Muscle of back (tissue), 3 donors: ENCODE measurements at regions not wholly inside any gene's neighbourhood (a gene's known extent, or its start where the extent isn't known, plus 50 kb on each side); places are given as distances from the start of the nearest gene placed in this dataset.

Source experiments
- DNase-seq, 3 donors: peaks; one replicate each; pipeline versions ENCODE4 v3.0.0 to v3.0.0-alpha.2; 2013

DNA sequence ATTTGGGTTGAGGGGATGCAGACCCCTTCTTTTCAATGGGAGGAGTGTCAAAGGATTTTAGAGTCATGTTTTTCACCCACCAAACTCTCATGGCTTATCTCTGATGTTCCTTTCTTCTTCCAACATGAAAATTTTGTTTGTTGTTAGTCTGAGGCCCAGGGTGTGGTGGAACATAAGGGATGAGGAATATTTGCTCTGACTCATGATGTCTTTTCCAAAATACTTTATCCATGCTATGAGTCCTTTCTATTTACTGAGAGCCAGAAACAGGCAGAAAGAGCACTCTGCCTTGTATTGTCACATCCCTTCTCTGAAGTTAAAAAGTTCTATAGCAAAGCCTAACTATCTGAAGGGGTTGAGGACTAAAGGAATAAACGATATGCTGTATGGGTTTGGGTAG, 61.6 kb upstream of the GYPA start:
- DNase-seq, result no peak

DNA sequence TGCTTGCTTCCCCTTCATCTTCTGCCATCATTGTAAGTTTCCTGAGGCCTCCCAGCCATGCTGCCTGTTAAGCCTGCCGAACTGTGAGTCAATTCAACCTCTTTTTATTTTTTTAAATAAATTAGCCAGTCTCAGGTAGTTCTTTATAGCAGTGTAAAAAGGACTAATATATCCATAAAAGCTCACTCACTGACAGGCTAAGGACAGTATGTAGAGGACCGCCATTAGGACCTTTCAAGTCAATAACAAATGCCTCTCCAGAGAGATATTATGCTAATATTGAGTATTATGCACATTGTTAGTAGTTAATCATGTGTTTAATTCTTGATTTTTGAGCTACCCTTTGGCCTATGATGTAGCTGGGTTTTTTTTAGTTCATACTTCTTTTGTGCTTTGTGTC, 62.6 kb upstream of the GYPA start:
- no peak for DNase-seq

DNA sequence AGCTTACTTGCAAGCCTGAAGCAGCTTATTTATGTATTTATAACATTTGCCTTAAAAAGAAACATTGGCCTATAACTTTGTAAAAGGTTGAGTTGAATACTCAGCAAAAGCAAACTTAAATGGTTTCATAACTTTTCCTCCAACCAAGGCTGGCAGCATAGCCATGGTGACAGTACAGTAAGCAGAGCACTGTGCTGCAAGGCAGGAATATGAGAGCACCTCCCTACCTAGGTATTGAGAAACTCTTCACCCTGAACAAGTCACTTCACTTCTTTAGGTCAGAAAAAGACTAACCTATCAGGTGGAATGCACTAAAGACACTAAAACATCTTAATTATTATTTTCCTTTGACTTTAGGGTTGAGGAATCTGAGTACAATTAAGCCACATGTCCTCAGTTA, 63.9 kb upstream of the GYPA start:
- DNase-seq, result no peak

DNA sequence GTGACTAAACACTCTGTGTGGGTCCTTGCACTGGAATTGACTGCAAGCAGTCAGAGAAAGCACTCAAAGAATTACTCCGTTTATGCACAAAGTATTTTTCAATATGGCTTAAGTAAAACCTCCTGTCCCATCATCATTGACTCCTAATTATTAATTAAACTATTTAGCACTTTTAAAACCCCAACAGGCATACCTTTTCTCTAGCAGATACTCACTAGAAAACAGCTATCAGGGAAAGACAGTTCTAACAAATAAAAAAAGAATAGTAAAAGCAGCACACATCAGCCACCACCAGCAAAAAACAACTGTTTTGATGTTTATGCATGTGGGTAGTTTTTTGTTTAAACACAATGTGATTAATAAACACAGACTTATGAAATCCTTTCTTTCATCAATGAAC, 66.2 kb upstream of the GYPA start:
- DNase-seq, result no peak

DNA sequence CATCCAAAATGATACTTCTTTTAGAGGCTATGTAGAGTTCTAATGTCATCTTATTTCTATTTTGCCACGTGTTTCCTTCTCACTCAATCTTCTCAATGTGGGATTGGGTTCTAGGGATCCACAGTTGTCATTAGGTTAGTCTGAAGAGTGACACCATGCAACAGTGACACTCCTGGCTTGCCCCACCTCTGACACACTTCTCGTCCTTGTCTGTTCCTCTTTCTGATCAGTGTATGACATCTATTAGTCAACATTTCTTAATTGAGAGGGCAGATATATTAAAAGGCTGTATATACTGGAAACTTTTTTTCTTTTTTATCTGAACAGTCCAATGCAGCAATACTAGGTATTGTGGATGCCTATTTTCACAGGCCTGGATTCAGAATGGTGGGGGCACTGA, 67.6 kb upstream of the GYPA start:
- no peak for DNase-seq

- no peak for DNase-seq
These were observed 69.0 kb upstream of the GYPA start for GRCh38 chr4:144209491-144209890.

- DNase-seq, result peak; percentile 28 to 75 (median 36)
These were observed 72.9 kb upstream of the GYPA start for GRCh38 chr4:144213371-144213770.

DNA sequence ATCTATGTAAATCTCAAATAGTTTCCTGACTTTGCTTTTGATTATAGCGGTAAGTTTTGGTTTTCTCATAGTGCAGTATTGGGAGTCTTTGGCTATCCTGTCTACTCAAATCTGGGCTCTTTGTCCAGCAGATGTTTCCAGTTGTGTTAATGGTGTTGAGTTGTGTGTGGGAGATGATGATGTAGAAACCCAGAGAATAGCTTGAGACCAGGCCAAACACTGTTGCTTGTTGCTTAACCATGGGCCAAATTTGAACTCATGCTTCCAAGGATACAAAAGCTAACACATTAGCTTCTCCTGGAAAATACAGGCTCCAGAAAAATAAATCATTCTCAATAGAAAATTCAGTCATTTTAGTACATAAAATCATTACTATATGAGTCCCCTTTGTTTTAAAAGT, 82.6 kb upstream of the GYPA start:
- DNase-seq, result peak; percentile 70 to 88 (median 71)

DNA sequence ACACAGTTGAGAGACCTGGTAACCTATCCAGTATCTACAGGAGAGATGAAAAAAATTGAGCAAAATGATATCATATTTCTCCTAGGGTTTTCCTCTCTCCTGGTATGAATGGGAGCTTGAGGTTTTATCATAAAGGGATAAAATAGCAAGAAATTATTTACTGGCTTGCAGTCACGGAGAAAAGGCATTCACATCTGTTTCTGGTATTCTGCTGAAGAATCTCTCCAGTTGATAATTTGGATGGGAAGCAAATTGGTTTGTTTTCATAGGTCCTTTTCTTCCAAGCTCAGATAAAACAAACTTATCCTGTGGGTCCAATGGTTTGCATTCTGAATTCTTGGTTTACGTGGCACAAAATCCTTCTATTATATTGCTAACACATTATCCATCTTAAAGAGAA, 83.1 kb upstream of the GYPA start:
- DNase-seq, result peak; percentile 34 to 75 (median 35)

DNA sequence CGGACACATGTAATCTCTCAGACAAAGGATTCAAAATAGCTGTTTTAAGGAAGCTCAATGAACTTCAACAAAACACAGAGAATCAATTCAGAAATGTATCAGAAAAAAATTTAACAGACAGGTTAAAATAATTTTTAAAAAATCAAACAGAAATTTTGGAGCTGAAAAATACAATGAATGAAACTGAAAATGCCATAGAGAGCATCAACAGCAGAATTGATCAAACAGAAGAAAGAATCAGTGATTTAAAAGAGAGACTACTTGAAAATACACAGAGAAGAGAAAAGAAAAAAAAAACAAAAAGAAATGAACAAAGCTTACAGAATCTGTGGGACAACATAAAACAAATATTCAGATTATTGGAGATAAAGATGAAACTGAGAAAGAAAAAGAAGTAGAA, 118.8 kb upstream of the GYPA start:
- no peak for DNase-seq

GRCh38 chr4:144267084-144267483, 126.6 kb upstream of the GYPA start:
- no peak for DNase-seq

DNA sequence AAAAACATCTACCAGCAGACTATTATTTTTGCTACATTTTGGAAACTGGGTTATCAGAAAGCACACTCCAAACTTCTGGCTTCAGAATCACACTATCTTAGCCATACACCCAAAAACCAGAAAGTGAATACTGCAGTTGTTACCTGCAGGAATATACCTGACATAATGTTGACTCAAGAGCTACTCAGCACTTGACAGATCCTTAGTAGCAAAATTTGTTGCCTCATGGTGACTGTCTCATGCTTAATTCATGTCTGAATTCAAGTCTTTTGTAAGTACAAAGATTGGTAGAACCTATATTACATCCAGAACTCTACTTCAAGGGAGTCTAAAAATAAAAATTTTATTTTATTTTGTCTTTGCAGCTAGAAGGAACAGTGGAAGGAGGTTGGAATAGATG, 140.2 kb upstream of the GYPA start:
- no peak for DNase-seq

DNA sequence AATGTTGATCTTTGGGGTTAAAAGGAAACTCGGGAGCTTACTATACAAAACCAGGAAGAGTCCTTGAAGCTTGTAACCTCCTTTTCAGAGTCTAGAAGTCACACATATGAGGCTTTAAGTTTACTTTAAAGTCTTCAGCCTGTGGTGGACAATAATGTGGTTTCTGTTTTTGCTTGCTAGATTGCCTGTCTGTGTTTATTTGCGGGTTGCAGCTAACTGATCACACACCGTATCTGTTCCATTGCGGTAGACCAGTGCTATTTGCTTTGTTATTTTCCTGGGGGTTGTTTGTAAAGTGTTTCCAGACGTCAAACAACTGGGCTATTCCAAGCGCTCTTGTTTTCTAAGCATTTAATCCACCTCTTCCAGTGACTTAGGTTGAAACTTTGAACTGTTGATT, 143.0 kb upstream of the GYPA start:
- no peak for DNase-seq

DNA sequence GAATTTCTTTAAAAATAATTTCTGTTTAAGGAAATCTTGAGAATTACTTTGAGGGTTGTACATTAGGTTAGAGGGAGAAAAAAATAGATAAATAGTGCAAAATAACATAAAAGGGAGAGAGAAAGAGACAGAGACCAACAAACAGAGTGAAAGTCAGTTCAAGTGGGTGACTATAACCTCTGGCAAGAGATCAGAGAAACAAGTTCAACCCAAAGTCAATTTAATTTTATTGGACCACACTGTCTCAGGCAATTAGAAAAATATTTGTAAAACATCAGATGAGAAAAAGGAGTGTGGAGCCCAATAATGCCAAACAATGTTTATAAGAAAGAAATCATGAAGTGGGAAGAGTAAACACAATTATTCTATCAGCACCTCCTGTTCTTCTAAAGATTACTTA, 143.5 kb upstream of the GYPA start:
- no peak for DNase-seq

DNA sequence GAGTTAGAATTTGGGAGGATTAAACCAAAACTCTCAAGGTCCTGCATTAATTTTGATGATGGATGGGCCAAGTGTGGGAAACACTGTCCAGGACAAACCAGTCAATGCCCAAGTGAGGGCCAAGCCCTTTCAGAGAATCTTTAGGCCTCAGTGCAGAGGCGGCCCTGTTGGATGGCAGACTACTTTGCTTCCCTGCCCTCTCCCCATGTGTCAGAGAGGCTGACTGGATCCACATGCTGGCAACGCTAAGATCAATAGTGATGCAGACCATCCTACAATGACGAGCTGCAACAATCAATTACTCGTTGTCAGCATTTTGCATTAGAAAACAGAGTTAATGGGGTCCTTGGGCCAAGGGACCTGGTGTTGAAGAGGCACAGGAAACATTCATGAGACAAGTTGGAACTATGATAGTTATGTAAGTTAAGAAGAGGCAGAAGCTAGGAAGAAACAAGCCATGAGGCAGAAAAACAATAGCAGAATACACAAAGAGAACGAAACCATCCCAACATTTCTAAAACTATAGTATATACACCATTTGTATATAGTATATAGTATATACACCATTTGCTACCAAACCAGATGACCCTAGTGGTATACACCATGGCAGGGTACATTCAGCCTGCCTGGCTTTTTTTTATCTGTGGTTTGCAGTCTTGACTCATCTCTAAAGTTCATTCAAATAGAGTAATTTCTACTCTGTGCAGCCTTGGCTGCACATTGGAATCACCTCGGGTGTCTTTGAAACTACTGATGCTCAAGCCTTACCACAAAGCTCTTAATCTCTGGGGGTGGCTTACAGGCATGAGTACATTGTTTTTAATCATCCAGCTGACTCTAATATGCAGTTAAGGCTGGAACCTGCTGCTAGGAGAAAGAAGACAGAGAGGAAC, 147.7 kb upstream of the GYPA start:
- DNase-seq, result no peak

- peak in 1 of 3 donors; percentile 10 for DNase-seq
These were observed 149.3 kb upstream of the GYPA start for GRCh38 chr4:144289667-144290428.

GRCh38 chr4:144291164-144291563, 150.6 kb upstream of the GYPA start:
- no peak for DNase-seq

GRCh38 chr4:144294211-144294610, 153.7 kb upstream of the GYPA start:
- DNase-seq, result no peak

GRCh38 chr4:144295286-144295995, 154.9 kb upstream of the GYPA start:
- no peak for DNase-seq

- no peak for DNase-seq
These were observed 156.4 kb upstream of the GYPA start for GRCh38 chr4:144296941-144297340.

DNA sequence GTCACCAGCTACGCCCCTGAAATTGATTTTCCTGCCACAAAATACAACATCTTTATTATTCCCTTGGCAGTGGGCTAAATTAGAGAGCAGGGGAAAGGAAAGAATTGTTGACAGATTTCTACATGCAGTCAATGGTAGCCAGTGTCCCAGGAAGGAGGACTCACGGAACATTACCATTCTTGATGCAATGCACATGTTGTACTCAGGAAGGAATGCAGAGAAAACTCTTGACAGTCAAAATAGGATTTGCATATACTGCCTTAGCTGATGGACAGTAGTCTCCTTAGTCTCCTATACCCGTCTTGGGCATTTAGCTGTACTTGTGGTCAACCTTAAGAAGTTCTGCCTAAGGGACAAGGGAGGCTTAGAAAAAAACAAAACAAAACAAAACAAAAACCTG, 158.0 kb upstream of the GYPA start:
- DNase-seq, result peak in 1 of 3 donors; percentile 10

DNA sequence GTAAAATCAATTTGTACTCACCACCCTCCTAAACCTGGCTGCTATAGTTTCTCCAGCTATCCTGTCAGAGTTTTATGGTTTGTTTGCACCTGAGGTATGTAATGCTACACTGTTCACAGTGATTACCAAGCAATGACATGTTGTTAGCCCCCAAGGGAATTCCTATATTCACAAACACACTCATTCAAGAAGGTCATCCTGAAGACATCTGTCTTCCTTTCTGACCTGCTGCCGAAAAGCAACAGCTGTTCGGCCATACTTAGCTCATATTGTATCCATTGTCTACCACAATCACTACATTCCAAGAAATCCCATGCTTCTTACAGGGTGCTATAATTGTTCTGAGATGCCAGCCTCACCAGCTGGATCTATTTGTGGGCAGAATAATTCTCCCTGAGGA, 160.1 kb upstream of the GYPA start:
- no peak for DNase-seq
